GM13976 (cell line): ENCODE measurements at regions not wholly inside any gene's neighbourhood (a gene's known extent, or its start where the extent isn't known, plus 50 kb on each side); places are given as distances from the start of the nearest gene placed in this dataset.

Experiments used
- DNase-seq: peaks from one replicate; pipeline ENCODE4 v3.0.0; 2012; ENCODE audit warnings: low spot score
- CTCF ChIP-seq: IDR thresholded peaks from 2 replicates; pipeline ENCODE4 v1.5.1; 2012; ENCODE audit warnings: borderline replicate concordance, mild to moderate bottlenecking; ENCODE audit not compliant: insufficient read depth; ENCODE audit errors: extremely low read depth, missing control alignments, control extremely low read depth
- in situ Hi-C: fragments of 300-500 bp; cut with MboI; formaldehyde crosslinking; loops from one replicate; pipeline ENCODE4 v1.12.0; 2022; ENCODE audit warnings: low sequenced_read_pairs, mixed read lengths, inconsistent platforms; ENCODE audit not compliant: unreplicated experiment

- no peak for DNase-seq
- no peak for TF ChIP-seq CTCF
- in situ Hi-C loops = no loop called here
These were observed 68.6 kb downstream of the NRN1 start for GRCh38 chr6:5937936-5938706.

GRCh38 chr6:5937169-5937909 lies 69.4 kb downstream of the NRN1 start:
- no peak for DNase-seq
- in situ Hi-C loops = no loop called here
- TF ChIP-seq CTCF = no peak

GRCh38 chr6:5936631-5937030 lies 70.1 kb downstream of the NRN1 start:
- no peak for DNase-seq
- in situ Hi-C loops = no loop called here
- no peak for TF ChIP-seq CTCF

- in situ Hi-C loops = no loop called here
- TF ChIP-seq CTCF = no peak
- DNase-seq = no peak
These were observed 70.6 kb downstream of the NRN1 start for GRCh38 chr6:5936140-5936539.

GRCh38 chr6:5930968-5931367 lies 75.8 kb downstream of the NRN1 start:
- no peak for DNase-seq
- no peak for TF ChIP-seq CTCF

GRCh38 chr6:5930143-5930770 lies 76.5 kb downstream of the NRN1 start:
- no peak for DNase-seq
- in situ Hi-C loops = no loop called here

More at GRCh38 chr6:5930968-5931367, 75.8 kb downstream of the NRN1 start:
- in situ Hi-C loops = no loop called here

More at GRCh38 chr6:5930143-5930770, 76.5 kb downstream of the NRN1 start:
- no peak for TF ChIP-seq CTCF
